A673 (cell line): ENCODE measurements at regions not wholly inside any gene's neighbourhood (a gene's known extent, or its start where the extent isn't known, plus 50 kb on each side); places are given as distances from the start of the nearest gene placed in this dataset.

Source experiments
- CTCF ChIP-seq: fragments of 300-800, 200-600 bp; sonication (generic); conservative IDR thresholded peaks from 2 replicates; pipeline ENCODE4 v1.5.1; 2017; ENCODE audit warnings: low read depth, mild to moderate bottlenecking, antibody characterized with exemption, low read length, moderate library complexity, mixed read lengths
- EZH2 ChIP-seq: fragments of 200-600 bp; sonication (generic); IDR thresholded peaks from 2 replicates; pipeline ENCODE4 v1.6.1; 2017; ENCODE audit warnings: borderline replicate concordance, low read depth, mild to moderate bottlenecking, mixed read lengths, antibody characterized with exemption, low read length; ENCODE audit not compliant: poor library complexity, severe bottlenecking

- no peak for TF ChIP-seq CTCF
- TF ChIP-seq EZH2, result no peak
Measured at GRCh38 chr6:168131464-168132415, 52.7 kb upstream of the FRMD1 start.
